ENCODE measurements at regions not wholly inside any gene's neighbourhood (a gene's known extent, or its start where the extent isn't known, plus 50 kb on each side); places are given as distances from the start of the nearest gene placed in this dataset.

GRCh38 chr10:111970111-111970510 lies 213.5 kb downstream of the GPAM start:
- POLR2A ChIA-PET = no interaction called here
- Mint-ChIP-seq H3K4me1 (no peaks in the 10 kb centered on the region), H3K9me3 (peaks cover 21% of the 10 kb centered on the region), H3K36me3 (peaks cover 4% of the 10 kb centered on the region), H3K27me3 (ENCODE audit: low read depth) (no peaks in the 10 kb centered on the region), H3K4me3 (no peak overlapping the region), H3K27ac (no peak overlapping the region)
- CTCF ChIA-PET = no interaction called here
- DNase-seq (ENCODE audit: low spot score) (no peak), ATAC-seq (no peak)
- TF ChIP-seq, protein P1, sequence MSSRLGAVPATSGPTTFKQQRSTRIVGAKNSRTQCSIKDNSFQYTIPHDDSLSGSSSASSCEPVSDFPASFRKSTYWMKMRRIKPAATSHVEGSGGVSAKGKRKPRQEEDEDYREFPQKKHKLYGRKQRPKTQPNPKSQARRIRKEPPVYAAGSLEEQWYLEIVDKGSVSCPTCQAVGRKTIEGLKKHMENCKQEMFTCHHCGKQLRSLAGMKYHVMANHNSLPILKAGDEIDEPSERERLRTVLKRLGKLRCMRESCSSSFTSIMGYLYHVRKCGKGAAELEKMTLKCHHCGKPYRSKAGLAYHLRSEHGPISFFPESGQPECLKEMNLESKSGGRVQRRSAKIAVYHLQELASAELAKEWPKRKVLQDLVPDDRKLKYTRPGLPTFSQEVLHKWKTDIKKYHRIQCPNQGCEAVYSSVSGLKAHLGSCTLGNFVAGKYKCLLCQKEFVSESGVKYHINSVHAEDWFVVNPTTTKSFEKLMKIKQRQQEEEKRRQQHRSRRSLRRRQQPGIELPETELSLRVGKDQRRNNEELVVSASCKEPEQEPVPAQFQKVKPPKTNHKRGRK (CRISPR knock-in tag; IDR thresholded peaks at IDR 0.05; ENCODE audit: borderline replicate concordance) = no peak
- TF ChIP-seq ZSCAN18 (CRISPR knock-in tag; IDR thresholded peaks at IDR 0.05) (no peak), CREM (CRISPR knock-in tag; IDR thresholded peaks at IDR 0.05) (no peak), RELA (CRISPR knock-in tag; IDR thresholded peaks at IDR 0.05; ENCODE audit: borderline replicate concordance) (no peak), GTF2I (CRISPR knock-in tag; conservative IDR thresholded peaks at IDR 0.05) (no peak), ZNF317 (CRISPR knock-in tag; IDR thresholded peaks at IDR 0.05; ENCODE audit: borderline replicate concordance, low read depth) (no peak), ZBTB21 (CRISPR knock-in tag; IDR thresholded peaks at IDR 0.05; ENCODE audit: borderline replicate concordance) (no peak), FOXJ3 (CRISPR knock-in tag; IDR thresholded peaks at IDR 0.05; ENCODE audit: borderline replicate concordance) (no peak), RORB (CRISPR knock-in tag; IDR thresholded peaks at IDR 0.05) (no peak), TCF7 (CRISPR knock-in tag; IDR thresholded peaks at IDR 0.05; ENCODE audit: low read depth) (no peak), TEAD4 (CRISPR knock-in tag; IDR thresholded peaks at IDR 0.05) (no peak), ARID4B (CRISPR knock-in tag; IDR thresholded peaks at IDR 0.05; ENCODE audit: borderline replicate concordance) (no peak), JAZF1 (CRISPR knock-in tag; IDR thresholded peaks at IDR 0.05) (no peak), NR1H2 (CRISPR knock-in tag; IDR thresholded peaks at IDR 0.05) (no peak), FOXK1 (CRISPR knock-in tag; IDR thresholded peaks at IDR 0.05) (no peak), MAX (CRISPR knock-in tag; IDR thresholded peaks at IDR 0.05) (no peak), NR3C1 (CRISPR knock-in tag; conservative IDR thresholded peaks at IDR 0.05; ENCODE audit: low read depth) (no peak), KAT7 (CRISPR knock-in tag; IDR thresholded peaks at IDR 0.05; ENCODE audit: borderline replicate concordance) (no peak), ATF6 (CRISPR knock-in tag; IDR thresholded peaks at IDR 0.05) (no peak)

Measured in WTC11 (cell line).